ENCODE measurements at regions not wholly inside any gene's neighbourhood (a gene's known extent, or its start where the extent isn't known, plus 50 kb on each side); places are given as distances from the start of the nearest gene placed in this dataset.
"Not testable (repeated sequence)": the region's sequence is repeated elsewhere in the genome, so short reads cannot be mapped to it uniquely, and the experiment has no call there.

GRCh38 chr14:106618471-106618951, 1092.1 kb downstream of the TMEM121 start:
- peak; percentile 83 for DNase-seq

- no peak for DNase-seq
Measured at GRCh38 chr14:106619606-106620005, 1093.2 kb downstream of the TMEM121 start.

GRCh38 chr14:106620368-106620767, 1094.0 kb downstream of the TMEM121 start:
- no peak for DNase-seq

- no peak for DNase-seq
Measured at GRCh38 chr14:106622200-106622745, 1095.9 kb downstream of the TMEM121 start.

GRCh38 chr14:106625186-106625585, 1098.8 kb downstream of the TMEM121 start:
- DNase-seq = no peak

GRCh38 chr14:106626469-106626868, 1100.1 kb downstream of the TMEM121 start:
- not testable (repeated sequence) for DNase-seq

- peak; percentile 11 for DNase-seq
Measured at GRCh38 chr14:106626942-106627588, 1100.7 kb downstream of the TMEM121 start.

GRCh38 chr14:106631879-106632278, 1105.5 kb downstream of the TMEM121 start:
- DNase-seq = no peak

GRCh38 chr14:106633721-106634120, 1107.3 kb downstream of the TMEM121 start:
- no peak for DNase-seq

- DNase-seq = no peak
Measured at GRCh38 chr14:106635569-106635968, 1109.2 kb downstream of the TMEM121 start.

- DNase-seq = not testable (repeated sequence)
Measured at GRCh38 chr14:106638786-106639452, 1112.5 kb downstream of the TMEM121 start.

GRCh38 chr14:106642090-106642489, 1115.7 kb downstream of the TMEM121 start:
- DNase-seq = no peak

GRCh38 chr14:106642971-106643370, 1116.6 kb downstream of the TMEM121 start:
- not testable (repeated sequence) for DNase-seq

GRCh38 chr14:106648874-106649273, 1122.5 kb downstream of the TMEM121 start:
- DNase-seq = not testable (repeated sequence)

- DNase-seq = no peak
Measured at GRCh38 chr14:106651016-106651415, 1124.6 kb downstream of the TMEM121 start.

- DNase-seq = no peak
Measured at GRCh38 chr14:106652494-106652893, 1126.1 kb downstream of the TMEM121 start.

GRCh38 chr14:106657460-106657859, 1131.1 kb downstream of the TMEM121 start:
- no peak for DNase-seq

GRCh38 chr14:106658066-106658860, 1131.9 kb downstream of the TMEM121 start:
- DNase-seq = not testable (repeated sequence)

GRCh38 chr14:106661561-106661960, 1135.2 kb downstream of the TMEM121 start:
- peak; percentile 21 for DNase-seq

GRCh38 chr14:106662936-106663550, 1136.7 kb downstream of the TMEM121 start:
- no peak for DNase-seq

- DNase-seq = not testable (repeated sequence)
Measured at GRCh38 chr14:106663805-106664410, 1137.5 kb downstream of the TMEM121 start.

GRCh38 chr14:106665814-106666213, 1139.4 kb downstream of the TMEM121 start:
- no peak for DNase-seq
